OCI-LY3 (cell line): ENCODE measurements at regions not wholly inside any gene's neighbourhood (a gene's known extent, or its start where the extent isn't known, plus 50 kb on each side); places are given as distances from the start of the nearest gene placed in this dataset.

ENCODE experiments used
- H2AFZ ChIP-seq: fragments of 200-600, 300-600 bp; shearing (Covaris generic); 2 replicates; pipeline ENCODE4 v1.6.0; 2014; ENCODE audit warnings: antibody characterized with exemption, low read depth, low read length
- H3K27ac ChIP-seq: fragments of 200-600, 300-600 bp; sonication (generic); 2 replicates; pipeline ENCODE4 v1.5.1; 2014; ENCODE audit warnings: mild to moderate bottlenecking, low read length, moderate library complexity, mixed read lengths
- H3K27me3 ChIP-seq: fragments of 200-600, 300-600 bp; sonication (generic); 2 replicates; pipeline ENCODE4 v1.6.1; 2014; ENCODE audit warnings: low read depth, low read length, mixed read lengths
- H3K36me3 ChIP-seq: fragments of 200-600, 300-600 bp; sonication (generic); replicated peaks from 2 replicates; pipeline ENCODE3; 2014; ENCODE audit warnings: low read depth, low read length, mixed read lengths
- H3K4me1 ChIP-seq: fragments of 300-600, 200-600 bp; sonication (generic); 2 replicates; pipeline ENCODE4 v1.6.1; 2014; ENCODE audit warnings: low read length, mixed read lengths
- H3K4me2 ChIP-seq: fragments of 200-600, 300-600 bp; sonication (generic); 2 replicates; pipeline ENCODE4 v1.6.1; 2014; ENCODE audit warnings: low read length, mixed read lengths
- H3K4me3 ChIP-seq: fragments of 300-600, 200-600 bp; sonication (generic); 2 replicates; pipeline ENCODE4 v1.5.1; 2014; ENCODE audit warnings: antibody characterized with exemption, mild to moderate bottlenecking, low read length, moderate library complexity
- H3K79me2 ChIP-seq: fragments of 300-600, 200-600 bp; shearing (Covaris generic); 2 replicates; pipeline ENCODE4 v1.6.1; 2014; ENCODE audit warnings: mild to moderate bottlenecking, low read length, mixed read lengths
- H3K9ac ChIP-seq: fragments of 300-600, 200-600 bp; shearing (Covaris generic); 2 replicates; pipeline ENCODE4 v1.6.0; 2014; ENCODE audit warnings: mild to moderate bottlenecking, low read length, moderate library complexity
- H3K9me3 ChIP-seq: fragments of 200-600, 300-600 bp; shearing (Covaris generic); 2 replicates; pipeline ENCODE4 v1.6.1; 2014; ENCODE audit warnings: low read length, mixed read lengths; ENCODE audit not compliant: insufficient read depth
- H4K20me1 ChIP-seq: fragments of 200-600, 300-600 bp; sonication (generic); 2 replicates; pipeline ENCODE4 v1.6.1; 2016; ENCODE audit warnings: low read length, mixed read lengths; ENCODE audit not compliant: insufficient read depth
- EZH2phosphoT487 ChIP-seq: fragments of 200-600 bp; shearing (Covaris generic); IDR thresholded peaks from 2 replicates; pipeline ENCODE4 v1.6.1; 2018; ENCODE audit warnings: antibody characterized with exemption, mixed run types, low read depth
- TF ChIP-seq, protein P1 (sequence below): fragments of 200-600, 300-600 bp; sonication (generic); IDR thresholded peaks from 2 replicates; pipeline ENCODE4 v1.5.1; 2014; ENCODE audit warnings: antibody characterized with exemption, low read length, low read depth

DNA sequence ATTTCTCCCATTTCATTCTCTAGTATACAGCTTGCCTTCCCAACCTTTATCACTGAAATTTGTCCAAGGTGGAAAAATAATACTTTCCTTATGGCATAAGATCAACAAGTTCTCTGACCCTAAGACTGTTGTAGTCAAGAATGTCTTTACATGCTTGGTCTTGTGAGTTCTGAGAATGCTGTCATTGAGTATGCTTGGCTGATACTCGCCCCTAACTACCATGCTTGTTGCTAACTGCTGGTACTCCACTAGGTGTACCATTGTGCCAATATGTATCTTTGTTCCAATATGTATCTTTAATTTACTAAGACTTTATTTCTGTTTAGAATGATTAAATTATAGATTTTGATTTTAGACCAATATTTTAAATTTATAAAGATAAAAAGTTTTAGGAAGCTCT is 796.4 kb downstream of the PCDH7 start:
- H3K27ac ChIP-seq, result no peak overlapping the region
- no peaks in the 10 kb centered on the region for H4K20me1 ChIP-seq
- no peak overlapping the region for H3K4me3 ChIP-seq
- no peak overlapping the region for H3K4me2 ChIP-seq
- H3K4me1 ChIP-seq, result no peaks in the 10 kb centered on the region
- no peaks in the 10 kb centered on the region for H3K27me3 ChIP-seq
- no peak overlapping the region; the same call in 1 of the 2 replicates for H2AFZ ChIP-seq
- H3K36me3 ChIP-seq, result no peaks in the 10 kb centered on the region
- TF ChIP-seq, protein P1, sequence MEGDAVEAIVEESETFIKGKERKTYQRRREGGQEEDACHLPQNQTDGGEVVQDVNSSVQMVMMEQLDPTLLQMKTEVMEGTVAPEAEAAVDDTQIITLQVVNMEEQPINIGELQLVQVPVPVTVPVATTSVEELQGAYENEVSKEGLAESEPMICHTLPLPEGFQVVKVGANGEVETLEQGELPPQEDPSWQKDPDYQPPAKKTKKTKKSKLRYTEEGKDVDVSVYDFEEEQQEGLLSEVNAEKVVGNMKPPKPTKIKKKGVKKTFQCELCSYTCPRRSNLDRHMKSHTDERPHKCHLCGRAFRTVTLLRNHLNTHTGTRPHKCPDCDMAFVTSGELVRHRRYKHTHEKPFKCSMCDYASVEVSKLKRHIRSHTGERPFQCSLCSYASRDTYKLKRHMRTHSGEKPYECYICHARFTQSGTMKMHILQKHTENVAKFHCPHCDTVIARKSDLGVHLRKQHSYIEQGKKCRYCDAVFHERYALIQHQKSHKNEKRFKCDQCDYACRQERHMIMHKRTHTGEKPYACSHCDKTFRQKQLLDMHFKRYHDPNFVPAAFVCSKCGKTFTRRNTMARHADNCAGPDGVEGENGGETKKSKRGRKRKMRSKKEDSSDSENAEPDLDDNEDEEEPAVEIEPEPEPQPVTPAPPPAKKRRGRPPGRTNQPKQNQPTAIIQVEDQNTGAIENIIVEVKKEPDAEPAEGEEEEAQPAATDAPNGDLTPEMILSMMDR, result no peak
- TF ChIP-seq EZH2phosphoT487, result no peak
- no peak overlapping the region for H3K9ac ChIP-seq
- H3K79me2 ChIP-seq, result no peaks in the 10 kb centered on the region
- H3K9me3 ChIP-seq, result no peaks in the 10 kb centered on the region

DNA sequence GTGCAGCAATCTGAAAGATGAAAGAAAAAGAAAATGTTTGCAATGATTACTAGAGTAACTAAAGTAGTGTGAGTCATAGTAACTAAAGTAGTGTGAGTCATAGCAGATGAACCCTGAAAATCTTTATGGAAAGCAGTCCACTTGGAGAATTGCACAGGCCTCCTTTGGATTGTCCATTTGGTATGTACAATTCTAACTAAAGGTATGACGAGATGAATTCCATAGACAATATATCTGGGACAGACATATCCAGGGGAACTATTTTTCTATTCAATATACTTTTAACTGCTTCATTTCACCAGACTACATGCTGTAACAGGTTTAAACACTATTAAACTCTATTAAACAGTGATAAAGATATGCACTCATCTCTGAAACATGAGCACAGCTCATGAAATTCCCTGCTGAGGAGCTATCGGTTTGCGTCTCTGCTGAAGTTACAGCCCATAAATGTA is 798.7 kb downstream of the PCDH7 start:
- Histone ChIP-seq H3K27ac (no peak overlapping the region), H3K4me2 (no peak overlapping the region), H2AFZ (no peak overlapping the region), H3K27me3 (no peaks in the 10 kb centered on the region), H3K4me1 (no peaks in the 10 kb centered on the region), H3K4me3 (no peak overlapping the region), H4K20me1 (no peaks in the 10 kb centered on the region), H3K79me2 (no peaks in the 10 kb centered on the region), H3K36me3 (no peaks in the 10 kb centered on the region), H3K9me3 (no peaks in the 10 kb centered on the region), H3K9ac (no peak overlapping the region)
- TF ChIP-seq EZH2phosphoT487, result no peak
- TF ChIP-seq, protein P1, result no peak

DNA sequence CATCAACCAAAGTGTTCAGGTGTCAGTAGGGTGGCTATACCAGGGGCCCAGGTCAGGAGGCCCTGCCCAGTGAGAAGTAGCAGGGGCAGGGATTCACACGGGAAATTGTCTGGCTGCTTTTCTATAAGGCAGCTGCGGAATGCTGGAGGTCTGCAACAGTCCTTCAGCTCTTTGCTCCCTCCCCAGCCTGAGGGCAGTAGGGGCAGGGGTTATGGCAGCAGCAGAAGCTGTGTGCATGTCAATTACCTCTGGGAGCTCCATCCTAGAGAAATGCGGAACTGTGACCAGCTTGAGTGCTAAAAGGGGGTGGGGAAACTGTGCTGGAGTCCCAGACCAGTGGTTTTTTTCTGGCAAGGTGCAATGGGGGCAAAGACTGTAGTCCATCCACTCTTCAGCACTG is 810.4 kb downstream of the PCDH7 start:
- H3K9ac ChIP-seq, result no peak overlapping the region
- H3K4me1 ChIP-seq, result no peaks in the 10 kb centered on the region
- H2AFZ ChIP-seq, result no peak overlapping the region
- no peaks in the 10 kb centered on the region for H4K20me1 ChIP-seq
- H3K36me3 ChIP-seq, result no peaks in the 10 kb centered on the region
- H3K9me3 ChIP-seq, result no peaks in the 10 kb centered on the region
- no peaks in the 10 kb centered on the region for H3K27me3 ChIP-seq
- no peaks in the 10 kb centered on the region for H3K79me2 ChIP-seq
- no peak overlapping the region for H3K27ac ChIP-seq
- no peak overlapping the region for H3K4me3 ChIP-seq
- TF ChIP-seq, protein P1, result no peak
- no peak for TF ChIP-seq EZH2phosphoT487
- H3K4me2 ChIP-seq, result no peak overlapping the region

DNA sequence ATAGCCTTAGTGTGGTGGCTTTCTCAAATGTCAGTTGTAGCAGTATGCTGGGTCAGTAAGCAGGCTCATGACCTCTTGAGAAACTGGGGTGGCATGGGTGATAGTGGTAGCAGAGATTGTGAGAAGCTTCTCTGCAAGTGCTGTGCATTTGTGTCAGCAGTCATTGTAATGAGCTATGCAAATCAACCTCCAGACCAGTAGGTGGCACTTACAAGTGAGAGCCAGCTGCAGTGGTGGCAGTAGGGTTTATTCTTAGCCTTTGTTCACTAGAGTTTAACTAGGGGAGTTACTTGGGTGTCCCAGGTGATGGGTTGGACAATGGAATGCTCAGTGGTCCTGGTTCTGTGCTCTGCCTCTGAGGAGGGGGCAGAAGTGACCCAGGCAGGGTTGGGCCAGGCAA is 818.7 kb downstream of the PCDH7 start:
- Histone ChIP-seq H3K9me3 (no peaks in the 10 kb centered on the region), H3K27me3 (no peaks in the 10 kb centered on the region), H3K79me2 (no peaks in the 10 kb centered on the region), H3K9ac (no peak overlapping the region), H3K4me3 (no peak overlapping the region), H3K4me2 (no peak overlapping the region), H3K27ac (no peak overlapping the region), H2AFZ (no peak overlapping the region), H4K20me1 (no peaks in the 10 kb centered on the region), H3K36me3 (no peaks in the 10 kb centered on the region), H3K4me1 (no peaks in the 10 kb centered on the region)
- TF ChIP-seq, protein P1, result no peak
- TF ChIP-seq EZH2phosphoT487, result no peak
